IMR-90 (cell line): ENCODE measurements at regions not wholly inside any gene's neighbourhood (a gene's known extent, or its start where the extent isn't known, plus 50 kb on each side); places are given as distances from the start of the nearest gene placed in this dataset.

Source experiments
- ATAC-seq: fragments of 200-7000 bp; cut with Tn5 transposase; 2 replicates; pipeline ENCODE4 v1.9.1; 2020; ENCODE audit warnings: low read depth, mild to moderate bottlenecking, moderate library complexity
- BruUV-seq: library from RNA; stranded (reverse); fragments of 400-500 nt; replicated peaks from 2 replicates; lab custom pipeline; 2021; lab: Mats Ljungman, UMichigan
- CTCF ChIA-PET: fragments of 300-600 bp; formaldehyde crosslinking; extraction: SDS; loops from one replicate; lab custom pipeline; 2021; ENCODE audit warnings: antibody characterized with exemption; lab: Yijun Ruan, JAX
- POLR2A ChIA-PET: fragments of 300-600 bp; sonication (Branson Sonifier 250); formaldehyde crosslinking; loops from one replicate; lab custom pipeline; 2022; ENCODE audit warnings: antibody characterized with exemption; ENCODE audit not compliant: unreplicated experiment; lab: Charles Lee
- DNase-seq: peaks from one replicate; pipeline ENCODE4 v3.0.0; 2013
- H2AFZ ChIP-seq: replicated peaks from 2 replicates; pipeline ENCODE3; 2013; ENCODE audit warnings: low read length, mild to moderate bottlenecking; ENCODE audit not compliant: poor library complexity
- H2AK5ac ChIP-seq: 2 replicates; pipeline ENCODE4 v1.6.1; 2013; ENCODE audit warnings: low read depth, low read length, inconsistent platforms
- H2AK9ac ChIP-seq: replicated peaks from 2 replicates; pipeline ENCODE3; 2013; ENCODE audit warnings: mild to moderate bottlenecking, low read depth, low read length, moderate library complexity; ENCODE audit not compliant: poor library complexity
- H2BK120ac ChIP-seq: 2 replicates; pipeline ENCODE4 v1.6.1; 2013; ENCODE audit warnings: low read depth, low read length, inconsistent platforms
- H2BK15ac ChIP-seq: 3 replicates; pipeline ENCODE4 v1.6.1; 2013; ENCODE audit warnings: low read depth, low read length, inconsistent platforms
- H2BK20ac ChIP-seq: 2 replicates; pipeline ENCODE4 v1.6.1; 2013; ENCODE audit warnings: low read depth, mild to moderate bottlenecking, inconsistent platforms, low read length, moderate library complexity
- H2BK5ac ChIP-seq: 2 replicates; pipeline ENCODE4 v1.6.1; 2013; ENCODE audit warnings: mild to moderate bottlenecking, low read depth, low read length, inconsistent platforms; ENCODE audit not compliant: poor library complexity, severe bottlenecking
- H3K14ac ChIP-seq: replicated peaks from 2 replicates; pipeline ENCODE4 v1.6.1; 2013; ENCODE audit warnings: low read depth, low read length, inconsistent platforms
- H3K18ac ChIP-seq: 2 replicates; pipeline ENCODE4 v1.6.1; 2013; ENCODE audit warnings: low read depth, low read length, control low read depth
- H3K23ac ChIP-seq: 2 replicates; pipeline ENCODE4 v1.6.1; 2013; ENCODE audit warnings: low read depth, low read length, inconsistent platforms
- H3K27ac ChIP-seq: 2 replicates; pipeline ENCODE4 v1.5.1; 2013; ENCODE audit warnings: mild to moderate bottlenecking, control low read depth, low read length; ENCODE audit not compliant: insufficient read depth
- H3K27me3 ChIP-seq: 2 replicates; pipeline ENCODE4 v1.6.1; 2013; ENCODE audit warnings: low read length; ENCODE audit not compliant: control insufficient read depth, insufficient read depth
- H3K36me3 ChIP-seq: 2 replicates; pipeline ENCODE4 v1.6.1; 2013; ENCODE audit warnings: low read length, mixed read lengths; ENCODE audit not compliant: control insufficient read depth, insufficient read depth
- H3K4ac ChIP-seq: 2 replicates; pipeline ENCODE4 v1.6.1; 2013; ENCODE audit warnings: low read depth, low read length, inconsistent platforms
- H3K4me1 ChIP-seq: 2 replicates; pipeline ENCODE4 v1.6.1; 2013; ENCODE audit warnings: low read length, mixed read lengths; ENCODE audit not compliant: control insufficient read depth, insufficient read depth
- H3K4me2 ChIP-seq: 2 replicates; pipeline ENCODE4 v1.6.1; 2013; ENCODE audit warnings: low read depth, mild to moderate bottlenecking, control low read depth, low read length, moderate library complexity
- H3K4me3 ChIP-seq: 2 replicates; pipeline ENCODE4 v1.5.1; 2013; ENCODE audit warnings: low read depth, mild to moderate bottlenecking, control low read depth, low read length, moderate library complexity; ENCODE audit not compliant: insufficient read depth
- H3K56ac ChIP-seq: 2 replicates; pipeline ENCODE4 v1.6.1; 2013; ENCODE audit warnings: low read length, inconsistent platforms; ENCODE audit not compliant: insufficient read depth; ENCODE audit errors: extremely low read depth
- H3K79me1 ChIP-seq, 2 experiments: 2 replicates each; pipeline ENCODE4 v1.6.1; 2013; ENCODE audit warnings: low read length in 2 of 2, inconsistent platforms in 1 of 2, low read depth in 1 of 2
- H3K9ac ChIP-seq: 2 replicates; pipeline ENCODE4 v1.6.1; 2013; ENCODE audit warnings: low read depth, low read length, control low read depth
- H3K9me1 ChIP-seq: 2 replicates; pipeline ENCODE4 v1.6.1; 2013; ENCODE audit warnings: low read length, inconsistent platforms; ENCODE audit not compliant: insufficient read depth
- H3K9me3 ChIP-seq: 2 replicates; pipeline ENCODE4 v1.6.1; 2013; ENCODE audit warnings: low read length; ENCODE audit not compliant: control insufficient read depth, insufficient read depth
- H4K20me1 ChIP-seq: 2 replicates; pipeline ENCODE4 v1.6.1; 2013; ENCODE audit warnings: low read length, inconsistent platforms; ENCODE audit not compliant: insufficient read depth
- H4K5ac ChIP-seq: 2 replicates; pipeline ENCODE4 v1.6.1; 2013; ENCODE audit warnings: mild to moderate bottlenecking, low read depth, low read length, control low read depth
- H4K8ac ChIP-seq, 2 experiments: 2 replicates each; pipeline ENCODE4 v1.6.1; 2013; ENCODE audit warnings: low read depth in 2 of 2, low read length in 2 of 2, control low read depth in 1 of 2, inconsistent platforms in 1 of 2
- H4K91ac ChIP-seq: 2 replicates; pipeline ENCODE4 v1.6.1; 2013; ENCODE audit warnings: low read depth, low read length, inconsistent platforms; ENCODE audit not compliant: insufficient read depth
- CHD1 ChIP-seq: IDR thresholded peaks from 2 replicates; pipeline ENCODE4 v1.6.1; 2012; ENCODE audit warnings: low read depth, low read length, improper control_type of control experiment
- MXI1 ChIP-seq: IDR thresholded peaks from 2 replicates; pipeline ENCODE4 v1.6.1; 2012; ENCODE audit warnings: low read depth, mild to moderate bottlenecking, low read length, moderate library complexity, borderline replicate concordance
- RCOR1 ChIP-seq: IDR thresholded peaks from 2 replicates; pipeline ENCODE4 v1.6.1; 2012; ENCODE audit warnings: mild to moderate bottlenecking, low read length, improper control_type of control experiment; ENCODE audit not compliant: insufficient replicate concordance
- SMC3 ChIP-seq: fragments of 150-350 bp; IDR thresholded peaks from 2 replicates; pipeline ENCODE4 v1.6.1; 2016; ENCODE audit warnings: low read depth, mild to moderate bottlenecking, antibody characterized with exemption, low read length, moderate library complexity
- WGBS, 2 experiments: methylation state at CpG; one replicate each; pipeline versions ENCODE4 v1.1.5 to v1.1.7; 2013; ENCODE audit warnings: missing lambda C conversion rate in 2 of 2; ENCODE audit not compliant: insufficient read length in 1 of 2; ENCODE audit errors: extremely low coverage in 2 of 2; 5-methylcytosine and 5-hydroxymethylcytosine counted together
- dilution Hi-C: fragments of 300-500 bp; cut with HindIII; formaldehyde crosslinking; loops from one replicate; pipeline ENCODE4 v1.14.3; 2018; ENCODE audit warnings: low sequenced_read_pairs; ENCODE audit not compliant: unreplicated experiment
- in situ Hi-C: fragments of 300-500 bp; cut with MboI; formaldehyde crosslinking; loops from 3 replicates; pipeline ENCODE4 v1.14.3; 2019; ENCODE audit warnings: low sequenced_read_pairs, inconsistent platforms, mixed read lengths
- intact Hi-C: fragments of 100-400 bp; cut with micrococcal nuclease; formaldehyde crosslinking; loops from 2 replicates; pipeline ENCODE4 v1.10.0; 2022

- CTCF ChIA-PET: interaction anchor here (0.6 kb wide), 2 partner anchors 22 to 175 kb away, joined by 3 to 4 read pairs; no protein-coding TSS in a partner anchor
- Histone ChIP-seq H3K79me1 (no peaks in the 10 kb centered on the region), H3K4me1 (no peaks in the 10 kb centered on the region), H3K27me3 (no peaks in the 10 kb centered on the region), H2BK20ac (no peak overlapping the region), H4K8ac (no peak overlapping the region), H3K9me3 (no peaks in the 10 kb centered on the region), H4K20me1 (no peaks in the 10 kb centered on the region), H3K4me3 (no peak overlapping the region), H4K5ac (no peak overlapping the region), H2AFZ (no peak overlapping the region), H3K36me3 (no peaks in the 10 kb centered on the region), H3K14ac (no peak overlapping the region), H2BK5ac (no peak overlapping the region), H3K9me1 (no peaks in the 10 kb centered on the region), H2BK15ac (no peak overlapping the region), H2BK120ac (no peak overlapping the region), H3K56ac (no peak overlapping the region), H3K4me2 (no peak overlapping the region), H3K18ac (no peak overlapping the region), H3K9ac (no peak overlapping the region), H4K91ac (no peak overlapping the region), H3K27ac (no peak overlapping the region), H3K4ac (no peak overlapping the region), H2AK9ac (no peak overlapping the region), H2AK5ac (no peak overlapping the region), H3K23ac (no peak overlapping the region)
- POLR2A ChIA-PET: no interaction called here
- WGBS, 2 experiments: no CpG with 5 or more reads among the region's 4 CpGs
- no TSS peak for BruUV-seq
- intact Hi-C loops: no loop called here
- in situ Hi-C loops: no loop called here
- dilution Hi-C loops: no loop called here
- DNase-seq: no peak
- ATAC-seq: no peak
- TF ChIP-seq MXI1 (no peak), CHD1 (no peak), SMC3 (no peak), RCOR1 (no peak)
These were observed 463.1 kb upstream of the DYNLRB2 start for GRCh38 chr16:80077696-80078095.
